HepG2 (cell line): ENCODE measurements at regions not wholly inside any gene's neighbourhood (a gene's known extent, or its start where the extent isn't known, plus 50 kb on each side); places are given as distances from the start of the nearest gene placed in this dataset.

Experiments used
- ELF4 ChIP-seq: sonication (generic); formaldehyde crosslinking; IDR thresholded peaks from 2 replicates; pipeline ENCODE4 v1.5.0; 2020; ENCODE audit warnings: missing genetic modification reagents, mild to moderate bottlenecking, moderate library complexity, borderline replicate concordance
- HMGXB3 ChIP-seq: sonication (generic); formaldehyde crosslinking; IDR thresholded peaks from 2 replicates; pipeline ENCODE4 v1.4.0; 2020; ENCODE audit warnings: missing genetic modification reagents, borderline replicate concordance
- IKZF5 ChIP-seq: IDR thresholded peaks from 2 replicates; pipeline ENCODE4 v1.6.1; 2018; ENCODE audit warnings: missing genetic modification reagents, mild to moderate bottlenecking, missing compliant biosample characterization
- KDM6A ChIP-seq: IDR thresholded peaks from 2 replicates; pipeline ENCODE4 v1.6.1; 2016; ENCODE audit warnings: low read depth
- NONO ChIP-seq, 2 experiments: fragments of 450-650 bp in 1 of 2; sonication (generic) in 1 of 2; formaldehyde crosslinking in 1 of 2; IDR thresholded peaks in 1 of 2; conservative IDR thresholded peaks in 1 of 2; 2 replicates each; pipeline versions ENCODE4 v1.6.1 to v1.8.0; 2017 to 2022; ENCODE audit warnings: mild to moderate bottlenecking in 1 of 2, missing genetic modification reagents in 1 of 2, moderate library complexity in 1 of 2
- PAWR ChIP-seq: sonication (generic); formaldehyde crosslinking; IDR thresholded peaks from 2 replicates; pipeline ENCODE4 v1.4.0; 2020; ENCODE audit warnings: missing genetic modification reagents, mild to moderate bottlenecking, borderline replicate concordance
- SALL1 ChIP-seq: sonication (generic); formaldehyde crosslinking; IDR thresholded peaks from 2 replicates; pipeline ENCODE4 v1.8.0; 2022; ENCODE audit warnings: mild to moderate bottlenecking, missing genetic modification reagents
- SOX5 ChIP-seq: IDR thresholded peaks from 2 replicates; pipeline ENCODE4 v1.6.1; 2016; ENCODE audit warnings: borderline replicate concordance
- TRIM24 ChIP-seq: sonication (generic); formaldehyde crosslinking; IDR thresholded peaks from 2 replicates; pipeline ENCODE4 v1.8.0; 2022; ENCODE audit warnings: mild to moderate bottlenecking, missing genetic modification reagents
- YY1 ChIP-seq: IDR thresholded peaks from 2 replicates; pipeline ENCODE4 v1.6.1; 2011; ENCODE audit warnings: low read length, low read depth, moderate library complexity, mild to moderate bottlenecking; ENCODE audit not compliant: insufficient read depth, insufficient replicate concordance
- ZFY ChIP-seq: sonication (generic); formaldehyde crosslinking; IDR thresholded peaks from 2 replicates; pipeline ENCODE4 v1.4.0; 2020; ENCODE audit warnings: missing genetic modification reagents
- ZMYM4 ChIP-seq: sonication (generic); formaldehyde crosslinking; IDR thresholded peaks from 2 replicates; pipeline ENCODE4 v1.8.1; 2023; ENCODE audit warnings: mild to moderate bottlenecking, missing genetic modification reagents
- ZNF816 ChIP-seq: sonication (generic); formaldehyde crosslinking; IDR thresholded peaks from 2 replicates; pipeline ENCODE4 v1.8.0; 2022; ENCODE audit warnings: missing genetic modification reagents, mild to moderate bottlenecking, borderline replicate concordance
- TF ChIP-seq, protein P1 (sequence below): sonication (generic); formaldehyde crosslinking; IDR thresholded peaks from 2 replicates; pipeline ENCODE4 v1.5.1; 2020; ENCODE audit warnings: mild to moderate bottlenecking, missing genetic modification reagents, borderline replicate concordance
- TF ChIP-seq, protein P2 (sequence below): sonication (generic); formaldehyde crosslinking; IDR thresholded peaks from 2 replicates; pipeline ENCODE4 v1.4.0; 2020; ENCODE audit warnings: missing genetic modification reagents
- TF ChIP-seq, protein P3 (sequence below): sonication (generic); formaldehyde crosslinking; IDR thresholded peaks from 2 replicates; pipeline ENCODE4 v1.4.0; 2020; ENCODE audit warnings: mild to moderate bottlenecking, low read depth, missing genetic modification reagents

DNA sequence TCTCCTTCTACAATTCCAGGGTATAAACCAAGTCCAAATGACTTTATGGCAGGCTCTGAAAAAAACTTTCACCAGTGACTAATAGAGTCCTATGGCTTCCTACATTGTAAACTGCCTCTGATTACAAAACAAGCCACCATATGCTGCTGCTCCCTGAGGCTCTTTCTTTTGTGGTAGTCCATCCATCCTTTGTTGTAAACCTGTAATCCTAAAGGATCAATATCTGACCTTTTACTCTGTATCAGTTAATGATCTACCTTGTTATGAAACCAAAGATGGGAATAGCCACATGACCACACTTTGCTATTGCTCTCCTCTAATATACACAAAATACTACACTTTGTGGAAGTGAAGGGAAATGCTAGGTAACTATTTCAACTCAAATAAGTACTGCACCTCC, 434.7 kb upstream of the AGTR1 start (continued):
- TF ChIP-seq, protein P1, sequence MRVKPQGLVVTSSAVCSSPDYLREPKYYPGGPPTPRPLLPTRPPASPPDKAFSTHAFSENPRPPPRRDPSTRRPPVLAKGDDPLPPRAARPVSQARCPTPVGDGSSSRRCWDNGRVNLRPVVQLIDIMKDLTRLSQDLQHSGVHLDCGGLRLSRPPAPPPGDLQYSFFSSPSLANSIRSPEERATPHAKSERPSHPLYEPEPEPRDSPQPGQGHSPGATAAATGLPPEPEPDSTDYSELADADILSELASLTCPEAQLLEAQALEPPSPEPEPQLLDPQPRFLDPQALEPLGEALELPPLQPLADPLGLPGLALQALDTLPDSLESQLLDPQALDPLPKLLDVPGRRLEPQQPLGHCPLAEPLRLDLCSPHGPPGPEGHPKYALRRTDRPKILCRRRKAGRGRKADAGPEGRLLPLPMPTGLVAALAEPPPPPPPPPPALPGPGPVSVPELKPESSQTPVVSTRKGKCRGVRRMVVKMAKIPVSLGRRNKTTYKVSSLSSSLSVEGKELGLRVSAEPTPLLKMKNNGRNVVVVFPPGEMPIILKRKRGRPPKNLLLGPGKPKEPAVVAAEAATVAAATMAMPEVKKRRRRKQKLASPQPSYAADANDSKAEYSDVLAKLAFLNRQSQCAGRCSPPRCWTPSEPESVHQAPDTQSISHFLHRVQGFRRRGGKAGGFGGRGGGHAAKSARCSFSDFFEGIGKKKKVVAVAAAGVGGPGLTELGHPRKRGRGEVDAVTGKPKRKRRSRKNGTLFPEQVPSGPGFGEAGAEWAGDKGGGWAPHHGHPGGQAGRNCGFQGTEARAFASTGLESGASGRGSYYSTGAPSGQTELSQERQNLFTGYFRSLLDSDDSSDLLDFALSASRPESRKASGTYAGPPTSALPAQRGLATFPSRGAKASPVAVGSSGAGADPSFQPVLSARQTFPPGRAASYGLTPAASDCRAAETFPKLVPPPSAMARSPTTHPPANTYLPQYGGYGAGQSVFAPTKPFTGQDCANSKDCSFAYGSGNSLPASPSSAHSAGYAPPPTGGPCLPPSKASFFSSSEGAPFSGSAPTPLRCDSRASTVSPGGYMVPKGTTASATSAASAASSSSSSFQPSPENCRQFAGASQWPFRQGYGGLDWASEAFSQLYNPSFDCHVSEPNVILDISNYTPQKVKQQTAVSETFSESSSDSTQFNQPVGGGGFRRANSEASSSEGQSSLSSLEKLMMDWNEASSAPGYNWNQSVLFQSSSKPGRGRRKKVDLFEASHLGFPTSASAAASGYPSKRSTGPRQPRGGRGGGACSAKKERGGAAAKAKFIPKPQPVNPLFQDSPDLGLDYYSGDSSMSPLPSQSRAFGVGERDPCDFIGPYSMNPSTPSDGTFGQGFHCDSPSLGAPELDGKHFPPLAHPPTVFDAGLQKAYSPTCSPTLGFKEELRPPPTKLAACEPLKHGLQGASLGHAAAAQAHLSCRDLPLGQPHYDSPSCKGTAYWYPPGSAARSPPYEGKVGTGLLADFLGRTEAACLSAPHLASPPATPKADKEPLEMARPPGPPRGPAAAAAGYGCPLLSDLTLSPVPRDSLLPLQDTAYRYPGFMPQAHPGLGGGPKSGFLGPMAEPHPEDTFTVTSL (CRISPR knock-in tag) = peak; percentile 75; the same call in 1 of the 2 replicates
- TF ChIP-seq ZNF816 (0 out of 2 replicates have a peak, but pooled peaks have one; percentile 59), SALL1 (CRISPR knock-in tag) (peak; percentile 26; the same call in 1 of the 2 replicates), IKZF5 (CRISPR knock-in tag) (no peak), HMGXB3 (CRISPR knock-in tag) (no peak), TRIM24 (CRISPR knock-in tag) (no peak), KDM6A (CRISPR knock-in tag) (no peak), YY1 (no peak), SOX5 (CRISPR knock-in tag) (peak; percentile 88), ZFY (CRISPR knock-in tag) (no peak), PAWR (no peak), NONO (IDR thresholded peaks at IDR 0.05) (no peak), NONO (CRISPR knock-in tag; conservative IDR thresholded peaks at IDR 0.05) (0 out of 2 replicates have a peak, but pooled peaks have one; percentile 37), ZMYM4 (peak; percentile 85), ELF4 (CRISPR knock-in tag) (no peak)
- TF ChIP-seq, protein P2, sequence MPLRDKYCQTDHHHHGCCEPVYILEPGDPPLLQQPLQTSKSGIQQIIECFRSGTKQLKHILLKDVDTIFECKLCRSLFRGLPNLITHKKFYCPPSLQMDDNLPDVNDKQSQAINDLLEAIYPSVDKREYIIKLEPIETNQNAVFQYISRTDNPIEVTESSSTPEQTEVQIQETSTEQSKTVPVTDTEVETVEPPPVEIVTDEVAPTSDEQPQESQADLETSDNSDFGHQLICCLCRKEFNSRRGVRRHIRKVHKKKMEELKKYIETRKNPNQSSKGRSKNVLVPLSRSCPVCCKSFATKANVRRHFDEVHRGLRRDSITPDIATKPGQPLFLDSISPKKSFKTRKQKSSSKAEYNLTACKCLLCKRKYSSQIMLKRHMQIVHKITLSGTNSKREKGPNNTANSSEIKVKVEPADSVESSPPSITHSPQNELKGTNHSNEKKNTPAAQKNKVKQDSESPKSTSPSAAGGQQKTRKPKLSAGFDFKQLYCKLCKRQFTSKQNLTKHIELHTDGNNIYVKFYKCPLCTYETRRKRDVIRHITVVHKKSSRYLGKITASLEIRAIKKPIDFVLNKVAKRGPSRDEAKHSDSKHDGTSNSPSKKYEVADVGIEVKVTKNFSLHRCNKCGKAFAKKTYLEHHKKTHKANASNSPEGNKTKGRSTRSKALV (CRISPR knock-in tag) = no peak
- TF ChIP-seq, protein P3, sequence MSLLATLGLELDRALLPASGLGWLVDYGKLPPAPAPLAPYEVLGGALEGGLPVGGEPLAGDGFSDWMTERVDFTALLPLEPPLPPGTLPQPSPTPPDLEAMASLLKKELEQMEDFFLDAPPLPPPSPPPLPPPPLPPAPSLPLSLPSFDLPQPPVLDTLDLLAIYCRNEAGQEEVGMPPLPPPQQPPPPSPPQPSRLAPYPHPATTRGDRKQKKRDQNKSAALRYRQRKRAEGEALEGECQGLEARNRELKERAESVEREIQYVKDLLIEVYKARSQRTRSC (CRISPR knock-in tag) = no peak
